WTC11 (cell line): ENCODE measurements at regions not wholly inside any gene's neighbourhood (a gene's known extent, or its start where the extent isn't known, plus 50 kb on each side); places are given as distances from the start of the nearest gene placed in this dataset.

Source experiments
- ATAC-seq: fragments of 200-7000 bp; cut with Tn5 transposase; 2 replicates; pipeline ENCODE4 v1.10.0; 2021; ENCODE audit warnings: mild to moderate bottlenecking, moderate library complexity
- CTCF ChIA-PET: fragments of 300-600 bp; sonication (Branson Sonifier 250); formaldehyde crosslinking; loops from one replicate; lab custom pipeline; 2021; ENCODE audit warnings: antibody characterized with exemption; lab: Charles Lee
- POLR2A ChIA-PET: fragments of 350-600 bp; sonication (Branson Sonifier 250); formaldehyde crosslinking; loops from one replicate; lab custom pipeline; 2021; ENCODE audit warnings: antibody characterized with exemption; lab: Charles Lee
- DNase-seq: peaks from one replicate; pipeline ENCODE4 v3.0.0; 2021; ENCODE audit warnings: low spot score
- H3K27ac Mint-ChIP-seq: 2 replicates; pipeline ENCODE4 v1.8.0; 2021; ENCODE audit warnings: mixed read lengths
- H3K27me3 Mint-ChIP-seq: 2 replicates; pipeline ENCODE4 v1.8.0; 2021; ENCODE audit warnings: low read depth, mild to moderate bottlenecking, moderate library complexity, mixed read lengths
- H3K36me3 Mint-ChIP-seq: 2 replicates; pipeline ENCODE4 v1.8.0; 2021; ENCODE audit warnings: mixed read lengths
- H3K4me1 Mint-ChIP-seq: 2 replicates; pipeline ENCODE4 v1.8.0; 2022; ENCODE audit warnings: mixed read lengths
- H3K4me3 Mint-ChIP-seq: 2 replicates; pipeline ENCODE4 v1.8.0; 2021; ENCODE audit warnings: mild to moderate bottlenecking, moderate library complexity, mixed read lengths
- H3K9me3 Mint-ChIP-seq: 2 replicates; pipeline ENCODE4 v1.8.0; 2021; ENCODE audit warnings: mixed read lengths
- CBFB ChIP-seq: sonication (generic); formaldehyde crosslinking; IDR thresholded peaks from 2 replicates; pipeline ENCODE4 v1.8.1; 2022; ENCODE audit warnings: mild to moderate bottlenecking, low read depth, missing genetic modification reagents
- ELF4 ChIP-seq: sonication (generic); formaldehyde crosslinking; IDR thresholded peaks from 2 replicates; pipeline ENCODE4 v1.8.1; 2022; ENCODE audit warnings: low read depth, mild to moderate bottlenecking, moderate library complexity, missing genetic modification reagents
- JUN ChIP-seq: sonication (generic); formaldehyde crosslinking; IDR thresholded peaks from 2 replicates; pipeline ENCODE4 v1.8.0; 2023; ENCODE audit warnings: mild to moderate bottlenecking, missing genetic modification reagents
- MXD4 ChIP-seq: fragments of 250-450 bp; sonication (Bioruptor Pico); IDR thresholded peaks from 2 replicates; pipeline ENCODE4 v1.8.0; 2021; ENCODE audit warnings: mild to moderate bottlenecking, moderate library complexity, borderline replicate concordance
- NFATC4 ChIP-seq: fragments of 250-450 bp; sonication (Bioruptor Pico); IDR thresholded peaks from 2 replicates; pipeline ENCODE4 v1.9.0; 2021; ENCODE audit warnings: mild to moderate bottlenecking
- RELA ChIP-seq: sonication (generic); formaldehyde crosslinking; IDR thresholded peaks from 2 replicates; pipeline ENCODE4 v1.8.1; 2022; ENCODE audit warnings: missing genetic modification reagents, mild to moderate bottlenecking, borderline replicate concordance
- RORB ChIP-seq: fragments of 250-450 bp; sonication (Bioruptor Pico); IDR thresholded peaks from 2 replicates; pipeline ENCODE4 v1.9.0; 2021; ENCODE audit warnings: mild to moderate bottlenecking
- SMAD4 ChIP-seq: sonication (generic); formaldehyde crosslinking; IDR thresholded peaks from 2 replicates; pipeline ENCODE4 v1.8.0; 2022; ENCODE audit warnings: mild to moderate bottlenecking, missing genetic modification reagents
- TP53 ChIP-seq: sonication (generic); formaldehyde crosslinking; IDR thresholded peaks from 2 replicates; pipeline ENCODE4 v1.8.1; 2023; ENCODE audit warnings: mild to moderate bottlenecking, missing genetic modification reagents
- ZNF121 ChIP-seq: sonication (generic); formaldehyde crosslinking; IDR thresholded peaks from 2 replicates; pipeline ENCODE4 v1.8.0; 2023; ENCODE audit warnings: missing genetic modification reagents
- ZNF232 ChIP-seq: sonication (generic); formaldehyde crosslinking; IDR thresholded peaks from 2 replicates; pipeline ENCODE4 v1.8.0; 2022; ENCODE audit warnings: mild to moderate bottlenecking, missing genetic modification reagents
- ZNF263 ChIP-seq: sonication (generic); formaldehyde crosslinking; IDR thresholded peaks from 2 replicates; pipeline ENCODE4 v1.8.1; 2022; ENCODE audit warnings: low read depth, mild to moderate bottlenecking, moderate library complexity, missing genetic modification reagents
- ZNF396 ChIP-seq: fragments of 250-450 bp; sonication (Bioruptor Pico); IDR thresholded peaks from 2 replicates; pipeline ENCODE4 v1.8.0; 2021; ENCODE audit warnings: mild to moderate bottlenecking, moderate library complexity, borderline replicate concordance
- TF ChIP-seq, protein P1 (sequence below): sonication (generic); formaldehyde crosslinking; IDR thresholded peaks from 2 replicates; pipeline ENCODE4 v1.8.1; 2022; ENCODE audit warnings: mild to moderate bottlenecking, missing genetic modification reagents, moderate library complexity, borderline replicate concordance
- TF ChIP-seq, protein P2 (sequence below): sonication (generic); formaldehyde crosslinking; IDR thresholded peaks from 2 replicates; pipeline ENCODE4 v1.8.1; 2023; ENCODE audit warnings: mild to moderate bottlenecking, missing genetic modification reagents, moderate library complexity
- TF ChIP-seq, protein P3 (sequence below): fragments of 250-450 bp; sonication (Bioruptor Pico); IDR thresholded peaks from 2 replicates; pipeline ENCODE4 v1.8.0; 2021; ENCODE audit warnings: mild to moderate bottlenecking
- TF ChIP-seq, protein P4 (sequence below): sonication (generic); formaldehyde crosslinking; IDR thresholded peaks from 2 replicates; pipeline ENCODE4 v1.8.1; 2022; ENCODE audit warnings: missing genetic modification reagents, borderline replicate concordance
- TF ChIP-seq, protein P5 (sequence below): fragments of 200-600 bp; IDR thresholded peaks from 2 replicates; pipeline ENCODE4 v1.8.0; 2022; ENCODE audit warnings: antibody characterized with exemption
- TF ChIP-seq, protein P6 (sequence below): sonication (generic); formaldehyde crosslinking; IDR thresholded peaks from 2 replicates; pipeline ENCODE4 v1.8.0; 2022; ENCODE audit warnings: mild to moderate bottlenecking, missing genetic modification reagents
- TF ChIP-seq, protein P7 (sequence below): sonication (generic); formaldehyde crosslinking; IDR thresholded peaks from 2 replicates; pipeline ENCODE4 v1.8.0; 2022; ENCODE audit warnings: mild to moderate bottlenecking, missing genetic modification reagents

DNA sequence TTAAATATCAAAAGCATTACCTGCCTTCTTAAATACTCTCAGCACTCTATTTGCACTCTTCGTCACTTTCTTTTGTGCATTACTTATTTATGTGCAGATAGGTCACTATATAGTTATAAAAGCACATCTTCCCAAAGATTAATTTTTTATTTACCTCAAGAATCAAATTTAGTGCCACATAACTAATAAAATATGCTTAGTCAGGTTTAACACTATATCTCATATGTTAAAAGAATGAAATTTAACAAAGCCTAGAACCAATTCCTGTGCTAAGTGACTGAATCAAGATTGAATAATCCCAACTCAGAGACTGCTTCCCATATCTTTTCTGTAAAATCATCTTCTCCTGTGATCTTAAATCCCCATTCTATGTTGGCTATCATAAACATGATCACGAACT, 957.5 kb upstream of the NXPH2 start:
- DNase-seq: no peak
- peaks cover 9% of the 10 kb centered on the region; the same call in 1 of the 2 replicates for H3K9me3 Mint-ChIP-seq
- no peak overlapping the region for H3K27ac Mint-ChIP-seq
- no peak overlapping the region for H3K4me3 Mint-ChIP-seq
- H3K27me3 Mint-ChIP-seq: no peaks in the 10 kb centered on the region
- peaks cover 10% of the 10 kb centered on the region for H3K4me1 Mint-ChIP-seq
- no peak for TF ChIP-seq RELA (CRISPR knock-in tag)
- TF ChIP-seq TP53 (CRISPR knock-in tag): no peak
- no peak for TF ChIP-seq ZNF396 (CRISPR knock-in tag)
- TF ChIP-seq JUN: no peak
- TF ChIP-seq ZNF121 (CRISPR knock-in tag): no peak
- no peak for TF ChIP-seq ZNF263 (CRISPR knock-in tag)
- TF ChIP-seq ZNF232 (CRISPR knock-in tag): no peak
- TF ChIP-seq CBFB: no peak
- TF ChIP-seq, protein P1, sequence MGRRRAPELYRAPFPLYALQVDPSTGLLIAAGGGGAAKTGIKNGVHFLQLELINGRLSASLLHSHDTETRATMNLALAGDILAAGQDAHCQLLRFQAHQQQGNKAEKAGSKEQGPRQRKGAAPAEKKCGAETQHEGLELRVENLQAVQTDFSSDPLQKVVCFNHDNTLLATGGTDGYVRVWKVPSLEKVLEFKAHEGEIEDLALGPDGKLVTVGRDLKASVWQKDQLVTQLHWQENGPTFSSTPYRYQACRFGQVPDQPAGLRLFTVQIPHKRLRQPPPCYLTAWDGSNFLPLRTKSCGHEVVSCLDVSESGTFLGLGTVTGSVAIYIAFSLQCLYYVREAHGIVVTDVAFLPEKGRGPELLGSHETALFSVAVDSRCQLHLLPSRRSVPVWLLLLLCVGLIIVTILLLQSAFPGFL (CRISPR knock-in tag): no peak
- TF ChIP-seq, protein P2, sequence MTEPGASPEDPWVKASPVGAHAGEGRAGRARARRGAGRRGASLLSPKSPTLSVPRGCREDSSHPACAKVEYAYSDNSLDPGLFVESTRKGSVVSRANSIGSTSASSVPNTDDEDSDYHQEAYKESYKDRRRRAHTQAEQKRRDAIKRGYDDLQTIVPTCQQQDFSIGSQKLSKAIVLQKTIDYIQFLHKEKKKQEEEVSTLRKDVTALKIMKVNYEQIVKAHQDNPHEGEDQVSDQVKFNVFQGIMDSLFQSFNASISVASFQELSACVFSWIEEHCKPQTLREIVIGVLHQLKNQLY (CRISPR knock-in tag): no peak
- TF ChIP-seq, protein P3, sequence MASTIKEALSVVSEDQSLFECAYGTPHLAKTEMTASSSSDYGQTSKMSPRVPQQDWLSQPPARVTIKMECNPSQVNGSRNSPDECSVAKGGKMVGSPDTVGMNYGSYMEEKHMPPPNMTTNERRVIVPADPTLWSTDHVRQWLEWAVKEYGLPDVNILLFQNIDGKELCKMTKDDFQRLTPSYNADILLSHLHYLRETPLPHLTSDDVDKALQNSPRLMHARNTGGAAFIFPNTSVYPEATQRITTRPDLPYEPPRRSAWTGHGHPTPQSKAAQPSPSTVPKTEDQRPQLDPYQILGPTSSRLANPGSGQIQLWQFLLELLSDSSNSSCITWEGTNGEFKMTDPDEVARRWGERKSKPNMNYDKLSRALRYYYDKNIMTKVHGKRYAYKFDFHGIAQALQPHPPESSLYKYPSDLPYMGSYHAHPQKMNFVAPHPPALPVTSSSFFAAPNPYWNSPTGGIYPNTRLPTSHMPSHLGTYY: no peak
- no peak for TF ChIP-seq ELF4
- TF ChIP-seq, protein P4, sequence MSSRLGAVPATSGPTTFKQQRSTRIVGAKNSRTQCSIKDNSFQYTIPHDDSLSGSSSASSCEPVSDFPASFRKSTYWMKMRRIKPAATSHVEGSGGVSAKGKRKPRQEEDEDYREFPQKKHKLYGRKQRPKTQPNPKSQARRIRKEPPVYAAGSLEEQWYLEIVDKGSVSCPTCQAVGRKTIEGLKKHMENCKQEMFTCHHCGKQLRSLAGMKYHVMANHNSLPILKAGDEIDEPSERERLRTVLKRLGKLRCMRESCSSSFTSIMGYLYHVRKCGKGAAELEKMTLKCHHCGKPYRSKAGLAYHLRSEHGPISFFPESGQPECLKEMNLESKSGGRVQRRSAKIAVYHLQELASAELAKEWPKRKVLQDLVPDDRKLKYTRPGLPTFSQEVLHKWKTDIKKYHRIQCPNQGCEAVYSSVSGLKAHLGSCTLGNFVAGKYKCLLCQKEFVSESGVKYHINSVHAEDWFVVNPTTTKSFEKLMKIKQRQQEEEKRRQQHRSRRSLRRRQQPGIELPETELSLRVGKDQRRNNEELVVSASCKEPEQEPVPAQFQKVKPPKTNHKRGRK: no peak
- TF ChIP-seq NFATC4: no peak
- TF ChIP-seq MXD4 (CRISPR knock-in tag): no peak
- TF ChIP-seq, protein P5, sequence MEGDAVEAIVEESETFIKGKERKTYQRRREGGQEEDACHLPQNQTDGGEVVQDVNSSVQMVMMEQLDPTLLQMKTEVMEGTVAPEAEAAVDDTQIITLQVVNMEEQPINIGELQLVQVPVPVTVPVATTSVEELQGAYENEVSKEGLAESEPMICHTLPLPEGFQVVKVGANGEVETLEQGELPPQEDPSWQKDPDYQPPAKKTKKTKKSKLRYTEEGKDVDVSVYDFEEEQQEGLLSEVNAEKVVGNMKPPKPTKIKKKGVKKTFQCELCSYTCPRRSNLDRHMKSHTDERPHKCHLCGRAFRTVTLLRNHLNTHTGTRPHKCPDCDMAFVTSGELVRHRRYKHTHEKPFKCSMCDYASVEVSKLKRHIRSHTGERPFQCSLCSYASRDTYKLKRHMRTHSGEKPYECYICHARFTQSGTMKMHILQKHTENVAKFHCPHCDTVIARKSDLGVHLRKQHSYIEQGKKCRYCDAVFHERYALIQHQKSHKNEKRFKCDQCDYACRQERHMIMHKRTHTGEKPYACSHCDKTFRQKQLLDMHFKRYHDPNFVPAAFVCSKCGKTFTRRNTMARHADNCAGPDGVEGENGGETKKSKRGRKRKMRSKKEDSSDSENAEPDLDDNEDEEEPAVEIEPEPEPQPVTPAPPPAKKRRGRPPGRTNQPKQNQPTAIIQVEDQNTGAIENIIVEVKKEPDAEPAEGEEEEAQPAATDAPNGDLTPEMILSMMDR: no peak
- no peak for TF ChIP-seq RORB (CRISPR knock-in tag)
- TF ChIP-seq SMAD4: no peak
- TF ChIP-seq, protein P6, sequence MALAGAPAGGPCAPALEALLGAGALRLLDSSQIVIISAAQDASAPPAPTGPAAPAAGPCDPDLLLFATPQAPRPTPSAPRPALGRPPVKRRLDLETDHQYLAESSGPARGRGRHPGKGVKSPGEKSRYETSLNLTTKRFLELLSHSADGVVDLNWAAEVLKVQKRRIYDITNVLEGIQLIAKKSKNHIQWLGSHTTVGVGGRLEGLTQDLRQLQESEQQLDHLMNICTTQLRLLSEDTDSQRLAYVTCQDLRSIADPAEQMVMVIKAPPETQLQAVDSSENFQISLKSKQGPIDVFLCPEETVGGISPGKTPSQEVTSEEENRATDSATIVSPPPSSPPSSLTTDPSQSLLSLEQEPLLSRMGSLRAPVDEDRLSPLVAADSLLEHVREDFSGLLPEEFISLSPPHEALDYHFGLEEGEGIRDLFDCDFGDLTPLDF (CRISPR knock-in tag): no peak
- ChIA-PET POLR2A (no interaction called here), CTCF (no interaction called here)
- peaks cover 6% of the 10 kb centered on the region; the same call in 1 of the 2 replicates for H3K36me3 Mint-ChIP-seq
- ATAC-seq: no peak

DNA sequence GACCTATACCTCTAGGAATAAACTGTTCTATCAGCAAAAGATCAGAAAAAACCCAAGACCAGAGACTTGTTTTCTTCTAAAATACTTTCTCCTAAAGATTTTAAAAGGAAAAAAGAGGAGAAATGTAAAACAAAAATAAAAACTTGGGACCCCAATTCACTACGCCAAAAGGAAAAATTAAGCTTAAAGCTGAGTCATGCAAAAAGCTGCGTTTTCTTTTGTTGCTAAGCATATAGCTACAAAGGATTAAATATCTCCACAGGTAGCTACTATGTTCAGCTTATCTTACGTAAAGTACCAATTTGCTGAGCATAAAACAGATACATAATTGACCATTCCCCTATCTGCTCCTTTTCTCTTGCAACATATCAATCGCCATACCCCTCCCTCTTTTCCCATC, 950.0 kb upstream of the NXPH2 start:
- ChIA-PET POLR2A (no interaction called here), CTCF (no interaction called here)
- no peak overlapping the region for H3K4me3 Mint-ChIP-seq
- no peak overlapping the region; the same call in 1 of the 2 replicates for H3K27ac Mint-ChIP-seq
- ATAC-seq: no peak
- peaks cover 21% of the 10 kb centered on the region for H3K4me1 Mint-ChIP-seq
- TF ChIP-seq ZNF232 (CRISPR knock-in tag): no peak
- TF ChIP-seq, protein P7, sequence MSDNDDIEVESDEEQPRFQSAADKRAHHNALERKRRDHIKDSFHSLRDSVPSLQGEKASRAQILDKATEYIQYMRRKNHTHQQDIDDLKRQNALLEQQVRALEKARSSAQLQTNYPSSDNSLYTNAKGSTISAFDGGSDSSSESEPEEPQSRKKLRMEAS: no peak
- H3K36me3 Mint-ChIP-seq: peaks cover 8% of the 10 kb centered on the region
- H3K27me3 Mint-ChIP-seq: no peaks in the 10 kb centered on the region
- DNase-seq: no peak
- peaks cover 10% of the 10 kb centered on the region for H3K9me3 Mint-ChIP-seq
